Endothelial cell of umbilical vein (primary cell): ENCODE measurements at regions not wholly inside any gene's neighbourhood (a gene's known extent, or its start where the extent isn't known, plus 50 kb on each side); places are given as distances from the start of the nearest gene placed in this dataset.

Experiments
- BruUV-seq: library from RNA; stranded (reverse); fragments of 400-500 nt; replicated peaks from 2 replicates; lab custom pipeline; 2021; lab: Mats Ljungman, UMichigan
- CTCF ChIA-PET: fragments of 300-600, 350-600 bp; sonication (Branson Sonifier 250); formaldehyde crosslinking; loops from one replicate; lab custom pipeline; 2021; ENCODE audit warnings: antibody characterized with exemption, inconsistent platforms; lab: Charles Lee
- POLR2A ChIA-PET: fragments of 300-600, 350-600 bp; sonication (Branson Sonifier 250); formaldehyde crosslinking; loops from one replicate; lab custom pipeline; 2021; ENCODE audit warnings: antibody characterized with exemption, inconsistent platforms; lab: Charles Lee
- DNase-seq: peaks from one replicate; pipeline ENCODE4 v3.0.0-alpha.2; 2011; ENCODE audit warnings: low read depth, low spot score
- FAIRE-seq: peaks from 2 replicates; lab custom pipeline; 2011; peaks lifted over from hg19 to GRCh38; lab: Jason Lieb, UNC
- H2AFZ ChIP-seq: 2 replicates; pipeline ENCODE4 v1.6.0; 2012; ENCODE audit warnings: low read depth, low read length, control low read depth, inconsistent platforms
- H3K27ac ChIP-seq: 2 replicates; pipeline ENCODE4 v1.5.1; 2011; ENCODE audit warnings: low read depth, mild to moderate bottlenecking, control low read depth, low read length, moderate library complexity; ENCODE audit not compliant: insufficient read depth
- H3K27me3 ChIP-seq, 2 experiments: 2 replicates each; pipeline versions ENCODE4 v1.6.0 to v1.6.1; 2011; ENCODE audit warnings: low read length in 2 of 2, mixed read lengths in 1 of 2; ENCODE audit not compliant: control insufficient read depth in 2 of 2, insufficient read depth in 2 of 2
- H3K36me3 ChIP-seq, 2 experiments: 2 replicates in 1 of 2; 3 replicates in 1 of 2; pipeline ENCODE4 v1.5.1; 2011; ENCODE audit warnings: low read length in 2 of 2, mild to moderate bottlenecking in 1 of 2, moderate library complexity in 1 of 2; ENCODE audit not compliant: control insufficient read depth in 2 of 2, insufficient read depth in 2 of 2; ENCODE audit errors: extremely low read depth in 1 of 2
- H3K4me1 ChIP-seq: 3 replicates; pipeline ENCODE4 v1.5.1; 2011; ENCODE audit warnings: mild to moderate bottlenecking, low read length; ENCODE audit not compliant: control insufficient read depth, insufficient read depth; ENCODE audit errors: extremely low read depth
- H3K4me2 ChIP-seq: 2 replicates; pipeline ENCODE4 v1.6.1; 2011; ENCODE audit warnings: low read length, control low read depth, mixed read lengths; ENCODE audit not compliant: insufficient read depth
- H3K4me3 ChIP-seq, 3 experiments: fragments of 200-600 bp in 1 of 3; sonication (generic), shearing (Covaris generic) in 1 of 3; replicated peaks in 1 of 3; 2 replicates each; pipeline ENCODE4 v1.5.1; 2011 to 2016; ENCODE audit warnings: control low read depth in 3 of 3, low read length in 3 of 3, mild to moderate bottlenecking in 2 of 3, inconsistent platforms in 1 of 3, low read depth in 1 of 3, moderate library complexity in 1 of 3; ENCODE audit not compliant: insufficient read depth in 1 of 3
- H3K79me2 ChIP-seq: 2 replicates; pipeline ENCODE4 v1.6.0; 2012; ENCODE audit warnings: low read length, inconsistent platforms; ENCODE audit not compliant: control insufficient read depth, insufficient read depth
- H3K9ac ChIP-seq: replicated peaks from 2 replicates; pipeline ENCODE3; 2011; ENCODE audit warnings: low read length, control low read depth; ENCODE audit not compliant: insufficient read depth; ENCODE audit errors: extremely low read depth
- H3K9me1 ChIP-seq: replicated peaks from 3 replicates; pipeline ENCODE4 v1.6.0; 2011; ENCODE audit warnings: mild to moderate bottlenecking, low read length; ENCODE audit not compliant: control insufficient read depth, insufficient read depth; ENCODE audit errors: extremely low read depth
- H3K9me3 ChIP-seq: replicated peaks from 2 replicates; pipeline ENCODE4 v1.5.1; 2012; ENCODE audit warnings: low read length, inconsistent platforms; ENCODE audit not compliant: control insufficient read depth, insufficient read depth
- H4K20me1 ChIP-seq: replicated peaks from 2 replicates; pipeline ENCODE3; 2011; ENCODE audit warnings: mild to moderate bottlenecking, low read length; ENCODE audit not compliant: control insufficient read depth, insufficient read depth; ENCODE audit errors: extremely low read depth
- EZH2 ChIP-seq: IDR thresholded peaks from 2 replicates; pipeline ENCODE4 v1.6.1; 2012; ENCODE audit warnings: borderline replicate concordance, low read depth, mild to moderate bottlenecking, moderate library complexity, low read length, inconsistent platforms; ENCODE audit not compliant: severe bottlenecking
- FOS ChIP-seq: IDR thresholded peaks from 2 replicates; pipeline ENCODE4 v1.6.1; 2011; ENCODE audit warnings: mild to moderate bottlenecking, low read length, moderate library complexity, borderline replicate concordance; ENCODE audit not compliant: insufficient read depth
- GATA2 ChIP-seq: IDR thresholded peaks from 2 replicates; pipeline ENCODE4 v1.7.0; 2011; ENCODE audit warnings: low read depth, mild to moderate bottlenecking, moderate library complexity, mixed read lengths, low read length; ENCODE audit not compliant: insufficient read length, insufficient read depth
- JUN ChIP-seq: IDR thresholded peaks from 2 replicates; pipeline ENCODE4 v1.6.1; 2011; ENCODE audit warnings: borderline replicate concordance, low read depth; ENCODE audit not compliant: insufficient read length, insufficient read depth
- MYC ChIP-seq: IDR thresholded peaks from one replicate; pipeline ENCODE4 v1.6.1; 2011; ENCODE audit warnings: mild to moderate bottlenecking, low read depth, low read length
- POLR2A ChIP-seq: IDR thresholded peaks from 2 replicates; pipeline ENCODE4 v1.6.1; 2012; ENCODE audit warnings: low read depth, mild to moderate bottlenecking, control low read depth, low read length
- POLR2AphosphoS5 ChIP-seq: IDR thresholded peaks from 2 replicates; pipeline ENCODE4 v1.6.1; 2012; ENCODE audit warnings: low read depth, mild to moderate bottlenecking, control low read depth, low read length, moderate library complexity; ENCODE audit not compliant: insufficient read depth
- dilution Hi-C: fragments of 300-500 bp; cut with MboI; formaldehyde crosslinking; loops from one replicate; pipeline ENCODE4 v1.15.0; 2019; ENCODE audit warnings: low sequenced_read_pairs; ENCODE audit not compliant: extremely low pct_ligation_motif_present
- intact Hi-C: fragments of 100-400 bp; cut with micrococcal nuclease; formaldehyde crosslinking; loops from one replicate; pipeline ENCODE4 v1.10.0; 2022
- TF ChIP-seq, protein P1 (sequence below): IDR thresholded peaks from 2 replicates; pipeline ENCODE4 v1.6.1; 2011; ENCODE audit not compliant: insufficient read depth, insufficient read length
- TF ChIP-seq, protein P2 (sequence below), 2 donors: IDR thresholded peaks; 1 replicate in 1 of 2; 2 replicates in 1 of 2; pipeline ENCODE4 v1.5.1; 2011; ENCODE audit warnings: low read length in 2 of 2, mild to moderate bottlenecking in 2 of 2, moderate library complexity in 2 of 2, control low read depth in 1 of 2, inconsistent platforms in 1 of 2, low read depth in 1 of 2; ENCODE audit not compliant: insufficient read depth in 1 of 2; ENCODE audit errors: extremely low read depth in 1 of 2

DNA sequence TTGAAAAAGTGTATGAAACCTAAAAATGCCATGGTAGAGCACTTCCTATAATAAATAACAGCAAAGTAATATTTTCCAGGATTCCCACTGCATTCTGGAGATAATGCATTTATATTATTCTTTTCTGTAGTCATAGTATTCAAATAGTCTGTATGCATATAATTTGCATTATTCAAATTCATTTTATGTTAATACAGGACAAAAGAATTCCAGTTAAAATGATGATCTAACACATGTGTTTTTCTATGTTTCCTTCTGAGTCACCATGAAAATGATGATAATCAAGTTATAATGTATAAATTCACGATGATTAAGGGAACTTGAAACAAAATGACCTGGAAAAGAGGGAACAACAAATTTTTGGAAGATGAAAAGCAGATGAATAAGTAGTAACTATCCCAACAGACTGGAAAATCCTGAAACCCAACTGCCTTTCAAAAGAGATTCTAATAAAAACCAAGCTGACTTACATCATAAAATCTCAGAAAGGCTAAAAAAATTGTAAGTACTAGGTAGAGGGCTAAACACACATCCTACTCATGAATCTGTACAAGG lies 358.6 kb upstream of the PAPPA start:
- H3K27me3 ChIP-seq = no peaks in the 10 kb centered on the region
- ChIA-PET CTCF (no interaction called here), POLR2A (no interaction called here)
- DNase-seq (no peak), FAIRE-seq (no peak)
- TF ChIP-seq, protein P1, sequence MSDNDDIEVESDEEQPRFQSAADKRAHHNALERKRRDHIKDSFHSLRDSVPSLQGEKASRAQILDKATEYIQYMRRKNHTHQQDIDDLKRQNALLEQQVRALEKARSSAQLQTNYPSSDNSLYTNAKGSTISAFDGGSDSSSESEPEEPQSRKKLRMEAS = no peak
- no peak for TF ChIP-seq JUN
- TF ChIP-seq POLR2A = no peak
- TF ChIP-seq EZH2 = no peak
- no peak for TF ChIP-seq POLR2AphosphoS5
- TF ChIP-seq FOS = no peak
- TF ChIP-seq MYC = no peak
- TF ChIP-seq, protein P2, sequence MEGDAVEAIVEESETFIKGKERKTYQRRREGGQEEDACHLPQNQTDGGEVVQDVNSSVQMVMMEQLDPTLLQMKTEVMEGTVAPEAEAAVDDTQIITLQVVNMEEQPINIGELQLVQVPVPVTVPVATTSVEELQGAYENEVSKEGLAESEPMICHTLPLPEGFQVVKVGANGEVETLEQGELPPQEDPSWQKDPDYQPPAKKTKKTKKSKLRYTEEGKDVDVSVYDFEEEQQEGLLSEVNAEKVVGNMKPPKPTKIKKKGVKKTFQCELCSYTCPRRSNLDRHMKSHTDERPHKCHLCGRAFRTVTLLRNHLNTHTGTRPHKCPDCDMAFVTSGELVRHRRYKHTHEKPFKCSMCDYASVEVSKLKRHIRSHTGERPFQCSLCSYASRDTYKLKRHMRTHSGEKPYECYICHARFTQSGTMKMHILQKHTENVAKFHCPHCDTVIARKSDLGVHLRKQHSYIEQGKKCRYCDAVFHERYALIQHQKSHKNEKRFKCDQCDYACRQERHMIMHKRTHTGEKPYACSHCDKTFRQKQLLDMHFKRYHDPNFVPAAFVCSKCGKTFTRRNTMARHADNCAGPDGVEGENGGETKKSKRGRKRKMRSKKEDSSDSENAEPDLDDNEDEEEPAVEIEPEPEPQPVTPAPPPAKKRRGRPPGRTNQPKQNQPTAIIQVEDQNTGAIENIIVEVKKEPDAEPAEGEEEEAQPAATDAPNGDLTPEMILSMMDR (IDR thresholded peaks at IDR 0.05; ENCODE audit: extremely low read depth in 1 of 2, insufficient read depth in 1 of 2, low read depth in 1 of 2, low read length in 2 of 2) = no peak
- no peak for TF ChIP-seq GATA2
- BruUV-seq = no TSS peak
- no peak overlapping the region for H3K27ac ChIP-seq
- no peaks in the 10 kb centered on the region for H3K79me2 ChIP-seq
- H3K36me3 ChIP-seq = no peaks in the 10 kb centered on the region
- dilution Hi-C loops (no loop called here), intact Hi-C loops (no loop called here)
- H3K4me3 ChIP-seq = no peak overlapping the region
- H3K9me1 ChIP-seq = no peaks in the 10 kb centered on the region
- no peak overlapping the region for H3K9ac ChIP-seq
- H3K4me2 ChIP-seq = no peak overlapping the region
- no peaks in the 10 kb centered on the region for H3K4me1 ChIP-seq
- H3K9me3 ChIP-seq = no peaks in the 10 kb centered on the region
- H2AFZ ChIP-seq = no peak overlapping the region
- H4K20me1 ChIP-seq = no peaks in the 10 kb centered on the region
